DMS153 (cell line): ENCODE measurements at regions not wholly inside any gene's neighbourhood (a gene's known extent, or its start where the extent isn't known, plus 50 kb on each side); places are given as distances from the start of the nearest gene placed in this dataset.
"Not testable (repeated sequence)": the region's sequence is repeated elsewhere in the genome, so short reads cannot be mapped to it uniquely, and the experiment has no call there.

ENCODE experiments used
- DNase-seq: peaks from one replicate; lab custom pipeline; 2025; lab: John Stamatoyannopoulos, UW

DNA sequence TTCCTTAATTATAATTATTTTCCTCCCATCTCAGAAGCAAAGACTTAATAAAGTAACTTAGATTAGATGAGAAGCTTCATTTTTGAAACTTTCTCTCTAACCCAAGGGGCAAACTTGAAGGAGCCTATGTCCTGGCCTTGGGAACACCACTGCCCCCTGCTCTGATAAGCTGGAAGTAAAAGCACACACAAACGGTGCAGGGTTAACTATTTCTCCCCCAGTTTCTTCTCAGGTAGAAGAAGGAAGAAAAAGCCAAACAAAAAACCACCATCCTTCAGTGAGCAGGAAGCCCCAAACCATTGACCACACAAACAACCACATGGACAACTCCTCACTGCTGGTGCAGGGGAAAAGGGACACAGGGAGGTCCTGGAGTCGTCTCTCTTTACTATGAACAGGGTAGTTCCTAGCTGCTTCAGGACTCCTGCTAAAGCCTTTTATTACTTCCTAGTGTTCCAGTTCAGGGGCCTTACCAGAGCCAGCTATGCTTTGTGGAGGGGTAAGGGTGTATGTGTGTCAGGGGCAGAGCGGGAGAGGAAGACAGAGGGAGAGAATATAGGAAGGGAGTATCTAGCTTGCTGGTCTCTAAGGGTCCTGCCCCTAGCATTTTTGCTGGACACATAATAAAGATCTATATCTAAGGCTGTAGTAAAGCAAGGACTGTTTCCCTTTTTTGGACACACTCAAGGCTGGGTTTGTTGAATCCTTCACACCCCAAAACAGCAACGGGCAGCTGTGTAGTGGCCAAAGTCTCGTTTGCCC lies 94.0 kb upstream of the UMPS start:
- no peak for DNase-seq

DNA sequence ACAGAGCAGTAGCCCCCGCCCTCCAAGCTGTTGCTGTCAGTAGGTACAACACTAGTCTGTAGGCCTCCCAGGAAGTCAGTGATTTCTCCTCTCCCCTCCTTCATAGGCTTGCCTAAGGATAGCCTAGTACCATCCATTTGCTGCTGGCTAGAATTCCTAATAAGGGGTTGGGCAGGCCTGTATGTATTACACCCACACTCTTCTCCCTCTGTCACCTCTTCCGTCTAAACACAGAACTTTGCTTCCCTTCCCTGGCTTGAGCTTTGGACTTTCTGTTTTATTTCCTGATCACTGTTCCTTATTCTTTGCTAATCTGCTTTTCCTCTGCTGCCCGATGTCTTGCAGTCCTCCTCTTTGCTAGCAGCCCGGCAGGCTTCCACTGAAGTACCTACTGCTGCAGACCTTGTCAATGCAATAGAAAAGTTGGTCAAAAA lies 93.4 kb upstream of the UMPS start:
- no peak for DNase-seq

GRCh38 chr3:124639406-124640237 lies 90.6 kb upstream of the UMPS start:
- no peak for DNase-seq

GRCh38 chr3:124640635-124641306 lies 89.5 kb upstream of the UMPS start:
- DNase-seq = no peak

GRCh38 chr3:124643453-124643852 lies 86.8 kb upstream of the UMPS start:
- DNase-seq = no peak

DNA sequence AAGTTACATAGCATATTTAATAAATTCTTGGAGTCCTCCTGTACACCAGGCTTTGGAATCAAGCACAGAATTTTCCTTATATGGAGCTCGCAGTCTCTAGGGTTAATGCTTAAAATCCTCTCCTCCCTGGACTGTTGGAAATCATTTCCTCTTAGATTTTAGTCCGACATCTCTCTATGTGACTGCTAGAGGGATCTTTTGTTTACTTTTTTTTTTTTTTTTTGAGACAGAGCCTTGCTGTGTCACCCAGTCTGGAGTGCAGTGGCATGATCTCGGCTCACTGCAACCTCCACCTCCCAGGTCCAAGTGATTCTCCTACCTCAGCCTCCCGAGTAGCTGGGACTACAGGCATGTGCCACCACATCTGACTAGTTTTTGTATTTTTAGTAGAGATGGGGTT lies 84.1 kb upstream of the UMPS start:
- DNase-seq = not testable (repeated sequence)

GRCh38 chr3:124648551-124648950 lies 81.7 kb upstream of the UMPS start:
- no peak for DNase-seq

DNA sequence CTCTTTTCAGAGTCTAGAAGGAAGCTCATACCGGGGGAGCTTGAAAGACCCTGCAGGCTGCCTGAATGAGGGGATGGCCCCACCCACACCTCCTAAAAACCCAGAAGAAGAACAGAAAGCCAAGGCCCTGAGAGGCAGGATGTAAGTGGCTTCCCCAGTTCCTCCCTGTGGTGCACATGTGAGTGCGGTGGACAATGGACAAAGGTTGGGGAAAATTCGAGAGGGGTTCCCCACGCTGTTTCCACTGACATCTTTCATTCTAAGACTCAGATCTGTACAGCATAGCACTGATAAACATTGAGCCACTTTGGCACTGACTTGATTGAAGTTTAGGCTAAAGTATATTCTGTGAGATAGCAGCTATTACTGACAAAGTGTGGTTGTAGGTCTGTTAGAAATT lies 79.5 kb upstream of the UMPS start:
- no peak for DNase-seq

DNA sequence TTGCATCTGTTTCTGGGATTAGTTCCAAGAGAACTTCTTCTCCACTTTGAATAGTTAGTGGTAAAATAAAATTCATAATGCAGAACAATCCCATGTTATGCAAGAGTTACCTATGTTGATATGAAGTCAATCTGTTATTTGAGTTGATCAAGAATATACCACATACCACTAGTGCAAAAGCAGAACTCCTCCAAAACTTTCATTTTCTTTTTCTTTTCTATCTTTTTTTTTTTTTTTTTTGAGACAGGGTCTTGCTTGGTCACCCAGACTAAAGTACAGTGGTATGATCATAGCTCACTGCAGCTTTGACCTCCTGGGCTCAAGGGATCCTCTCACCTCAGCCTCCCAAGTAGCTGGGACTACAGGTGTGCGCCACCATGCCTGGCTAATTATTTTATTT lies 78.8 kb upstream of the UMPS start:
- DNase-seq = not testable (repeated sequence)

GRCh38 chr3:124652009-124652408 lies 78.2 kb upstream of the UMPS start:
- no peak for DNase-seq

- no peak for DNase-seq
These were observed 77.0 kb upstream of the UMPS start for GRCh38 chr3:124653071-124653796.

GRCh38 chr3:124653797-124654469 lies 76.3 kb upstream of the UMPS start:
- DNase-seq = no peak

DNA sequence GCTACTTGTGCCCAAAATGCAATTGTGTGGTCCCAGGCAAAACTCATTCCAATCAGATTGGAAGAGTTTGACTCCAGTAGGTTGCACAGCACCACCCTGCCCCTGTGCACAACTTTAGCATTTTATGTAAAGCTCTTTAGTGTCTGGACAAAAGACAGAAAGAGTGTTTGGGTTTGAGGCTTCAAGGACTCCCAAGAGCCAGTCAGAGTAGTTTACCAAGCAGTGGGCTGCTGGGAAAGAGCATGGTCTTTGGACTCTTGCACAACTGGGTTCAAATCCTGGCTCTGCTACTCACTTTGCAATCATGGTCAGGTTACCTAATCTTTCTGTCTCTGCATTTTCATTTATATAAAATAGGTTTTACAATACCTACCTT lies 75.8 kb upstream of the UMPS start:
- no peak for DNase-seq

- DNase-seq = no peak
These were observed 73.7 kb upstream of the UMPS start for GRCh38 chr3:124656531-124656930.

GRCh38 chr3:124657138-124657537 lies 73.1 kb upstream of the UMPS start:
- no peak for DNase-seq

DNA sequence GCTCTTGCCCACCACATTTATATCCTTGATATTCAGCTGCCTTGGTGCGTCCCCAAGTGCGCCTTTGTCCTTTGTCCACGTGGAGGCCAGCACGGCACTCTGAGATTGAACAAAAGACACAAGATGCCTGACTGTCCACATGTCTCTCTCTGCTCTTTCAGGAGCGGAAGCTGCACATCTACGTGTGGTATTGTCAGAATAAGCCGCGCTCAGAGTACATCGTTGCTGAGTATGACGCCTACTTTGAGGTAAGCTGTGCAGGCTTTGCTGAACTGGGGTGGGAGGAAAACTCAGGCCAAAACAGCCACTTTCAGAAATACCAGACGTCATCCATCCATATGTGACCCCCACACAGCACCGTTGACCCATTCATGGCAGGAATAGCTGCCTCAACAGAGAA lies 72.0 kb upstream of the UMPS start:
- DNase-seq = no peak

DNA sequence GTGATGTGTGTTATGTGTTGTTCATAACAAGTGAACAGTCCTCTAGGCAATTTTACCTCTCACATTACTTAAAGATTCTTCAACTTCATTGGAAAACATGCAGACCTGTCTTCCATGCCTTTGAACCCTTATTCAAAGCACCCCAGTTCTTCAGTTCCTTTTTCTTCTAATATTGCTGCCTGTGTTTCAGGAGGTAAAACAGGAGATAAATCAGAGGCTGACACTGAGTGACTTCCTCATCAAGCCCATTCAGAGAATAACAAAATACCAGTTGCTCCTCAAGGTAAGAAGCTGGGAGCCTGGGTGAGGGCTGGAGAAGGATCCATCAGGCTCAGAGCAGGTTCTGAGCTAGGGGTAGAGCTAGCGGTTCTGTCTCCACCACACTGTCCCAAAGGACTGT lies 71.1 kb upstream of the UMPS start:
- no peak for DNase-seq

- no peak for DNase-seq
These were observed 69.7 kb upstream of the UMPS start for GRCh38 chr3:124660599-124660998.

DNA sequence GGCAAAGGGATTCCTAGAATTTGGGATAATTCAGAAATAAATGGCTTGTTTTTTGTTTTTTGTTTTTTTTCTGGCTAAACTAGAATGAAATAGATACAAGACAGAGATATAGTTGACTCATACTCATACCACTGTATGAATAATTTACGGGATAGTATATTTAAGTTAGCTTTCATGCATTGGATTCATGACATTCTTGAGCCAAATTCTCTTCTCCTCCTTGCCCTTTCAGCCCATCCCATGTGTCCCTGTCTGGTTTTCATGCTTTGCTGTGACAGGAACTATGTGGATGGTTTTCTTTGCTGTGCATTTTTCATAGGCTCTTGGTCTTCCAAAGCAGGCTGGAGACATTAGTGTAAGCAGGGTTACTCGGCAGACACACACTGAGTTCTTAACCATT lies 66.6 kb upstream of the UMPS start:
- no peak for DNase-seq

DNA sequence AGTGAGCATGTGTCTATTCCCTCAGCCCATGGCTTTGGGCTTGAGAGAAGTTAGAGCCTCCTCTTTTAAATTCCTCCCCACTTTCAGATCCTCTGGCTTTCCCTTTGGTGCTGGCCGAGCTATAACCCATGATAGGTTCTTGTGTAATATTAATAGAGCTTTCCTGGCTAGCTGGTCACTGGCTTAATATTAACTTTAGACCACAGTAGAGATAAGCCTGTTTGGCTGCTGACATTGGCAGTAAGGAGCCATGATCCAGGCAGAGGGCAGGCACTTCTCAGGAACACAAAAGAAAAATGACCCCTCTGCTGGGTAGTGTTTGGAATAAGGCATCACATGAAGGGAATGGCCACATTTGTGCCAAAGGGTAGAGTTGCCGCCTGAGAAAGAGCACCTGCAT lies 65.4 kb upstream of the UMPS start:
- no peak for DNase-seq

- DNase-seq = no peak
These were observed 64.2 kb upstream of the UMPS start for GRCh38 chr3:124666067-124666466.

DNA sequence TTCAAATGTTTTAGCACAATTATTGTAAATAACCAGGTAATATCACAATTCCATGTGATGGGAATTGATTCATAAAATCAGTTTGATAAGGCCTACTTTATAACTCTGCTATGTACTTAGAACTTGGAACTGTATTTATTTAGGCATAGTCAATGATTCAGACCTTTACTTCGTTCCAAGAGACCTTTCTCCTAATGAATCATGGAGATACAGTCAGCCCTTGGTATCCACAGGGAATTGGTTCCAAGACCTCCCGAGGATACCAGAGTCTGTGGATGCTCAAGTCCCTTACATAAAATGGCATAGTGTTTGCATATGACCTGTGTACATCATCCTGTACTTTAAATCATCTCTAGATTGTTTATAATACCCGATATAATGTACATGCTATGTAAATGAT lies 60.8 kb upstream of the UMPS start:
- no peak for DNase-seq
